Hematopoietic multipotent progenitor cell treated with erythropoietin and hydrocortisone succinate and interleukin-3 and kit ligand, for 6 days (in vitro differentiated cells): ENCODE measurements at regions not wholly inside any gene's neighbourhood (a gene's known extent, or its start where the extent isn't known, plus 50 kb on each side); places are given as distances from the start of the nearest gene placed in this dataset.

ENCODE experiments used
- DNase-seq: peaks from one replicate; pipeline ENCODE4 v3.0.0-alpha.2; 2015

DNA sequence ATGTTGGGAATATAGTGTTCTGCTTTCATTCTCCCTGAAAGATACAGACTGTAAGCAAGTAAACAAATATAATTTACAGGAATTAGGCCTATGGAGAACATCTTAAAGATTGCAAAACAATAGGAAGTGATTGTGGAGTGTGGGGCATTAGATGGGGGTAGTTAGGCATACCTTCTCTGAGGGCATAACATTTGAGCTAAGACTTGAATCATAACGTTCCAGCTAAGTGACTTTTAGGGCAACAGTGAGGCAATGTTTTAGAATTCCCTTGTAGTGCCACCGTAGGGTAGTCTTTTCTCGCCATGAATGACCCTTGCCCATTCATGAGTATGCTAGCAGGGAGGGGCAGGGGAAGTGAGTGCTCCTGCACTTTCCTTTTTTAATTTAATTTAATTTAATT is 173.3 kb downstream of the SPATA31D1 start:
- DNase-seq, result no peak

DNA sequence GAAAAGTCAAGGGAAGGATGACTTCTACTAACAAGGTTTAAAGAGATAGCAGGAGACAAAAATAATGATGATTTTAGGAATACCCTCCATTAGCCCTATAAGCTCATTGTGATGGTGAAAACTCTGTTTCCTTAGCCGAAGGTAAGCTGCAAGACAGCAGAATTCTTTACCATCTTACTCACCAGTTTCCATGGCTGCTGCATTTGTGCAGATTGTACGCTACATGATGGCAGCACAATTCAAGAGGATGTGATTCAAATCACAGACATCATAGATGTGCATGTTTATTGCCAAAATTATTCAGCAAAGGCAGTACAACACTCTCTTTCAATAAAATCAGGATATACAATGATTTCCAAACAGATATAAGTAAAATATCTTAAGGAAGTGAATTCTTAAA is 175.6 kb downstream of the SPATA31D1 start:
- no peak for DNase-seq

- DNase-seq, result no peak
Observed at GRCh38 chr9:82167296-82167695, 178.7 kb downstream of the SPATA31D1 start.

DNA sequence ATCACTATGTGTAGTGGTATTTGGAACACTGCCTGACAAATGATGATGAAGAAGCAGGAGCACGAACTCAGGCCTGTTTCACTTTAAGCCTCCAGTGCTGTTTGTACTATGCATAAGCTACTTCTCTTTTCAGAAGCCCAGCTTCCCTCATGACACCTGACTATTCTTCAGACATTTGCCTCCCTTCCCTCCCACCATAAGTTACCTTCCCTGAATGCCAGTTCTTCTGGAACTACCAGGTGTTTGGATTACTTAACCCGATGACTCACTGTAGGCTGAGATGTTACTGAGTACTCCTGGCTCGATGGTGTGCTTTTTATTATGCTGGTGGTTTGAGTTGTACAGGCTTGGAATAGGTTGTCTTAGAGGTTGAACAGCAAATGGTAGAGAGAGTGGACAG is 180.0 kb downstream of the SPATA31D1 start:
- DNase-seq, result no peak

- no peak for DNase-seq
Observed at GRCh38 chr9:82170866-82171265, 182.3 kb downstream of the SPATA31D1 start.

- no peak for DNase-seq
Observed at GRCh38 chr9:82171271-82171670, 182.7 kb downstream of the SPATA31D1 start.

- no peak for DNase-seq
Observed at GRCh38 chr9:82180711-82181110, 192.1 kb downstream of the SPATA31D1 start.

DNA sequence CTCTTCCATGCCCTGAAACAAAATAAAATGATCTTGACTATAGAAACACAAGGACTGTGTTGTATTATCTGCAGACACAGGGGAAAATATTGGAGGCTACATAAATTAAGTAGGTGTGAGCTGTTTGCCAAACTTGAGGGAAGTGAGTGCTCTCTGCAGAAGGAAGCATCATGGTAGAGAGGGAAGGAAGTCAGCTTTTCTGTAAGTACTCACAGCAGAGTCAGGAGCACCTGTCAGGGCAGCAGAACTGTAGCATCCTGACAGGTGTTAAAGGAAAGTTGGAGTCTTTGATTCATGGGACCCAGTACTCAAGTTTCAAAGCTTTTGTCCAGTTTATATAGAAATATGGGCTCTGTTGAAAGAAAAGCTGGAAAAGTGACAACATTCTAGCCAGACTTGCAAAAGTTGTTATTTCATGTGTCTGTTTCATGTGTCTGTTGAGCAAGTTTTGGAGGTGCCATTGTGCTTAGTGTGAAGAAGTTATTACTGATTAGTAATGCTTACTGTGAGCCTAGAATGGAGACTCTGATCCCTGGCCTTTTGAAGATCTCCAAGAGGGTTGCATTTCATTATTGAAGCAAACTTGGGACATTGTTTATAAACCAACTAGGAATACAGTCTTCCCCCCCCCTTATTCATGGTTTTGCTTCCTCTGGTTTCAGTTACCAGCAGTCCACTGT is 194.7 kb downstream of the SPATA31D1 start:
- DNase-seq, result no peak

DNA sequence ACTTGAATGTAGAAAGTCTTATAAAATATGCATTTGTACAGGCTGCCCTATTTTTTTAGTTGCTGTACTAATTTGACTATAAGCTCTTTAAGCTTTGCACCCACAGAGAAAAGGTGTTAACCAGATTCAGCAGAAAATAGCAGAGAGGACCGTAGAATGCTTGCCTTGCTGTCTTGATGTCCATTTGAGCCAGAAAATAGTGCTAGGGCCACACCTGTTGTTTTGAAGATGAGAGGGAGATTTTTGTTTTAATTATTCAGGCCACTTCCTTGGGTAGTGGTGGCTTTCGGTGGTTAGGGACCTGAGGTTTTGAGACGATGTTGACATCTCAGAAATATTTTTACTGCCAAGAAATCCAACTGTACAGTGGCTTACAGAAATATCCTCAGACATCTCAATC is 196.0 kb downstream of the SPATA31D1 start:
- DNase-seq, result no peak

DNA sequence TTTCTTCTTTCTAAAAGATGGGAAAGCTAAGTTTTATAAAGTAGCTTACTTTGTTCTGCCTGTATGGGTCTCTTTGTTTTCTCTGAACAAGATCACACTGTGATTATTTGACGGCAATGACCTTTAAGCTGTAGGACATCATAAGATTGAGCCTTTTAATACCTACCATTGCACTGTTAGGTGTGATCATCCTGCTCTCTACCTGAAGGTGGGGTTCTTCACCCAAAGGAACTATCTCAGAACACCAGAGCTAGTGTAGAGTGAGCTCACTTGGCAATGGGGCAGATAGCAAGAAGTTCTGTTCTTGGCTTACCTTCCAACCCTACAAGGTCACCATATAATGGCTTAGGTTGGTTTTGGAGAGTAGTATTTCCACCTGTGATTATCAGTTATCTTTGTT is 200.2 kb downstream of the SPATA31D1 start:
- DNase-seq, result no peak

GRCh38 chr9:82191082-82191770 is 202.7 kb downstream of the SPATA31D1 start:
- peak; percentile 5 for DNase-seq

DNA sequence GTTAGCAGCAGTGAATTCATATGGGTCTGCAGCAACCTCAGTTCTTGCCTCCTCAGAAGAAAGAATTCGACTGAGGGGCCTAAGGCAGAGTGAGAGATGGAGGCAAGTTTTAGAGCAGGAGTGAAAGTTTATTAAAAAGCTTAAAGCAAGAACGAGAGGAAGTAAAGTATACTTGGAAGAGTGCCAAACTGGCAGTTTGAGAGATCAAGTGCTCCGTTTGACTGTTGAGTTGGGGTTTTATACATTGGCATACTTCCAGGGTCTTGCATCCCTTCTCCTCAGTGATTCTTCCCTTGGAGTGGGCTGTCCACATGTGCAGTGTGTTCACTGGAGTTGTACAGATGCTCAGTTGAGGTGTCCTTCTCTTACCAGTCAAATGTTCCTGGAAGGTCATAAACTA is 203.6 kb downstream of the SPATA31D1 start:
- DNase-seq, result peak; percentile 13

DNA sequence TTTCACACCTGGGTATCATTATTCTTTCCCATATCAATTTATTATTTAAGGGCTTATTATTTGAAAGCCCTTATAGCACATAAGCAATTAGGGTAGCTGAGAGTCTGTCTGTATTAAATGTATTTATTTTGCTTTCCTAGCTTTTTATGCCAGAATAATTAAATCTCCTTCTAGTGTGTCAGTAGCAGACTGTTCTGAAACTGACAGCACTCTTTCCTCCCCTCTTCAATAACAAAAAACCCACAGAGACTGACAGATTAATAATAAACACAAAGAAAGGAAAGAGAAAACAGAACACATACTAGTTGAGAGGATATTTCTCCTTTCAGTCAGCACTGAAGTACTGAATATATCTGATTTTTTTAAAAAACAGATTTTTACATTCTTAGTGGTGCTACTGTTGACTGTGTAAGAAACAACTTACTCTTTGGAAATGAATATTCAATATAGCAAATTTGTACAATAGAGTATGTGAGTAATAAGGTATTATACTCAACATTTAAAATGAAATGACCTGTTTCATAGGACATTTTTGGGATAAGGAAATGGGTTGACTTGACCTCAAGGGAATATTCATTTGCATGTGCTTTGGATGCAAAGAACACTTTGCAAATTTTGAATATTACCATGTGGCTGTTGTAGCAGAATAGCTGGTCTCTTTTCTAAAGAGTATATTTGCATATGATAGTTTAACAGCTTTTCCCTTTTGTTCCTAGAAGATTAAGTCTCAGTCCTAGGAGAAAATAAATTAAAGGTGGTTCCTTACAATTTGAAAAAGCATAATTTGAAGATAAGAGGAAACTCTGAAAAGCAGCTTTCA is 208.3 kb downstream of the SPATA31D1 start:
- no peak for DNase-seq

GRCh38 chr9:82201196-82201595 is 212.6 kb downstream of the SPATA31D1 start:
- no peak for DNase-seq

DNA sequence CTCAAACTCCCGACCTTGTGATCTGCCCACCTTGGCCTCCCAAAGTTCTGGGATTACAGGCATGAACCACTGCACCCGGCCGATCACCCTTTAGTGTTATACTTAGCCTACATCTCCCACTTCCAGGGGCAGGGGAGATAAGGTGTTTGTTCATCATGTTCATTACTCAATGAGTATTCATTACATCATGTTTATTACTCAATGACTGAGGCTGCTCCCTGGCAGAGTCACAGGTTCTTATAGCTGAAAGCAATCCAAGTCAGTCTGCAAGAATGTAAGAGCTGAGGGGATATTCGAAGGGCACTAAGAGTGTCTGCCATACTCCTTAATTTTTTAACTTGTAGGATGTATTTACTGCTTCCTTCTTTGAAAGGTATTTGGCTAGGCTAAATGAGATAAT is 214.2 kb downstream of the SPATA31D1 start:
- no peak for DNase-seq

DNA sequence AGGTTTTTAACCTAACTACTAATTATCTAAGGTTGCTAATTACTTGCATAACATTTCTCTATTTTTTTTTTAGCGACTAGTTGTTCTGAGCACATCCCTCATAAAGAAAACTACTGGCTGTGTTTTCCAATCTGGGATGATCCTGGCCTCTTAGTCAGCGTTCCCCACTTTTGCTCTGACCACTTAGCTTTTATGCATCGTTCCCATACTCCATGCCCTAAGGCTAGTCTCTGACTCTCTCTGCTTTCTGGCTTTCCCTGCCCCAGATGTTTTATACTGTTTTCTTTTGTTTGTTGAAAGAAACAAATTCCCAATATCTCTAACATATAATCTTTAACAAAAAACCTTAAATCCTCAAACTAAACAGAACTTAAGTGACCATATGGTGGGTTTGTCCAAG is 217.9 kb downstream of the SPATA31D1 start:
- DNase-seq, result no peak

GRCh38 chr9:82206946-82207345 is 218.4 kb downstream of the SPATA31D1 start:
- DNase-seq, result no peak

- DNase-seq, result no peak
Observed at GRCh38 chr9:82208741-82209450, 220.3 kb downstream of the SPATA31D1 start.

DNA sequence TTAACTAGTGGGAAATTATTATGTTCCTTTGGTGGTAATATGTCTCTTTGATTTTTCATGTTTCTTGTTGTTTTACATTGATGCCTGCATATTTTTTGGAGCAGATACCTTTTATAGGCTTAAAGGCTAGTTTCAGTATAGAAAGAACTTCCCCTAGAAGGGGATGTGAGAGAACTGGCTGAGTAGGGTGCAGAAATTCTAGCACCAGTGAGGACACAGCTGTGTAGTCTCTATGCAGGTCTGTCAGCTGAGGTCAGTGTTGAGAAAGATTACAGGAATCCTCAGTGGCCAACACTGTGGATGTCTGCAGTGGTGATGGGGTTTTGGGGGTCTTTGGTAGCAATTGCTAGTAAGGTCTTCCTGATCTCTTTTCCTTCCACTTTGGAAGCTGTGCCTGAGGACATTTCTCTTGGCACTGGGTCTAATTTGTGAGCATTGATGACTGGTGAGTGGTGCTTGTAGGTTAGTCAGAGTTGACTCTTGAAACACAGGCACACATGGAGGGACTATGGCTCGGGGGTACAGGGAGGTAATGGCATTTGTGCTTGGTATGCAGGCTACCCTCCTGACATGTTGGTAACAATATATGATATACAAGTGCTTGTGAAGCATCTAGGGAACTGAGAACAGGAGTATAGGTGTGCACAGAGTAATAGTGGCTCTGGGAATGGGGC is 221.4 kb downstream of the SPATA31D1 start:
- no peak for DNase-seq

GRCh38 chr9:82212885-82213284 is 224.3 kb downstream of the SPATA31D1 start:
- no peak for DNase-seq

GRCh38 chr9:82216435-82216834 is 227.9 kb downstream of the SPATA31D1 start:
- no peak for DNase-seq

GRCh38 chr9:82223442-82223841 is 234.9 kb downstream of the SPATA31D1 start:
- no peak for DNase-seq

DNA sequence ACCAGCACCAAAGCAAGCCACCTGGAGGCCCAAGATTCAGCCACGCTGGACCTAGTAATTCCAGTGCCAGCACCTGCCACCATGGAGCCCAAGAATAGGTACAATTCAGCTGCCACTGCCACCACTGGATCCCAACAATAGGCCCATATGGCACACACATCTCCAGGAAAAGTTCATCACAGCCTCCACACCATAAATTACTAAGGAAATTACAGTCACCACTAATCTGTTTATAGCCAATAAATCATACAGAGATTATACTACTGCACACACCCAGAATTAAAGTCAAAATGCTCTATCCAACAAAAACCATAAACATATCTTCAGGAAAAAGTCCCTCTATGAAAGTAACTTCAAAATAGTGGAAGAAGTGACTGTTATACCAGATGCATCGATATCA is 242.8 kb downstream of the SPATA31D1 start:
- DNase-seq, result no peak
